GM18499 (cell line): ENCODE measurements at regions not wholly inside any gene's neighbourhood (a gene's known extent, or its start where the extent isn't known, plus 50 kb on each side); places are given as distances from the start of the nearest gene placed in this dataset.

Source experiments
- ATAC-seq: cut with Tn5 transposase; IDR thresholded peaks from one replicate; pipeline ENCODE4 v1.9.1; 2021; ENCODE audit warnings: moderate number of reproducible peaks; ENCODE audit not compliant: insufficient read depth, unreplicated experiment

DNA sequence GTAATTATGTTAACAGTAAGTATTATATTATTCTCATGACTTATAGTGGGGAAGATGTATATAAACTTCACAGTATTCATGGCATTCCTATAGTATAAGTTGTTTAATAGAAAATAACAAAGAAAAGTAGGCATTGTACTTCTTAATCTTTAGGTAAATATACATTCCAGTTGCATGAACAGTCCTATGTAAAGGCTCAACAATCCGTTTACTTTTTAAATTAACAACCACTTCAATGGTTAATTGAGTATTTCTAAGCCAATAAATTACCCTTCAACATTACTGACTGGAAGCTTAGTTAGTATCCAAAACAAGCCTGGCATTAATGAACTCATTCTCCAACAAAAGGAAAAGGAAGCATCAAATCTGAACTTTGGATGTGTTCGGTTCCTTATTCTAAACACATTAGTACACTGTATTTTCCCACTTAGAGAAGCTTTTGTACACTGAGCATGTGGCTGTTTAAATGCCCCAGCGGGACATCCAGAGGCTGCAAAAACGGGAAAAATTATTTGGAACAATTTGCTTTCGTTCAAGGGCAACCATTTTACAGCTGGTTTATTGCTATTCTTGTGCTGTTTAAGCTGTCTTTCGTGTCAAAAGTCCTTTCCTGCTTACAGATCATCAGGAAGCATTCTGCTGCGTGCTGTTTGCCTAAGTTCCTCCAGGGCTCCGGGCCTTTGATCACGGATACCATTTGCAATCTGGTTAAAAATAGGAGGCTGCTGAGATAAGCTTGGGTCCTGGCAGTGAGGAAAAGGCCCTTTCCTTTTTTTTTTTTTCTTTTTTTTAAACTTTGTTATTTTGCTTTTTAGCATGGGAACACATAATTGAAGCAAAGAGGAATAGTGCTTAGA is 460.3 kb downstream of the SPRY1 start:
- ATAC-seq = no peak

DNA sequence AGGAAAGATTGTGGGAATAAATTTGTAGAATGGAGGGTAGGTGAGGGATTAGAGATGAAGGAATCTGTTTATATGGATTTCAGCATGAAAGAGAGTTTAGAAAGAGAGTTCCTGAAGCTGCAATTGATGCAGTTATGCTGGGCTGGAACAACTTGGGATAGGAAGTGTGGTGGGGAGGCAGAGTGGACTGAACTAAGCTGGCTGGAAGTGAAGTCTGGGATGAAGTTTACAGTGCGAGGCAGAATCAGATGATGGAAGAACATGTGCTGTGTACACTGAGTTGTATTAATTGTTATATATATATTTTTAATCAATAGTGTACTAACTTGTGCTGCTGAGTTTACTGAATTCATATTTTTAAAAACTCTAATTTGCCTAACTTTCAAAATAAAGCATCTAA is 461.9 kb downstream of the SPRY1 start:
- no peak for ATAC-seq

DNA sequence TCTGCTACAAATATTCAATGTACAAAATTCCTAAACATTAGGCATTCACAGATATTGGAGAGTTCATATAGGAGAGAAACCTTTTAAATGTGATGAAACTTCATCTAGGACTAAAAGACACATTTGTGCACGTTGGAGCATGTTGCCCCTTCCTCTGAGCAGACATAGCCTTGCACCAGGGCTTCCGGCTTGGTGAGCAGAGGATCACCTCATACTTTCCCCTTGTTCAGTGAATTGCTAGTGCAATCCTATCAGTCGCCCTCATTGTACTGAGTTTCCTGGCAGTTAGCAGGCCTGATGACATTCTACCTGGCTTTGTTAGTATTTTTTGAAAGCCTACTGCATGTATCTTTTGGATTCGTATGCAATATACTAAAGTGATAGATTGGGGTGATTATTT is 466.2 kb downstream of the SPRY1 start:
- ATAC-seq = no peak

DNA sequence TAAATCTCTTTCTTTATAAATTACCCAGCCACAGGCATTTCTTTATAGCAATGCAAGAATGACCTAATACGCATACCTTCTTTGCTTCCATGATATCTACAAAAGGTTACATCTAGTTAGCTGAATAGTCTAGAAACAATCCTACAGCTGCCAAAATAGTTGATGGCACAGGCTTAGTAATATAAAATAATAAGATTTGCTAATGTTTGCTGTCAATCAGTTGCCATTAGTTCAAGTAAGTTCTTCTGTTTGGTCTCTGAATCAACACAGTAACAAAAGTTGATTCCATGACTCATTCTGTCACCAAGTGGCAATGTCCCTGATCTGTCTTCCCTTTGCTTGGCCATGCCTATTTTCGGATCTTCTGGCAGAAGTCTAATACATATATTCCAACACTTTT is 470.2 kb downstream of the SPRY1 start:
- no peak for ATAC-seq

DNA sequence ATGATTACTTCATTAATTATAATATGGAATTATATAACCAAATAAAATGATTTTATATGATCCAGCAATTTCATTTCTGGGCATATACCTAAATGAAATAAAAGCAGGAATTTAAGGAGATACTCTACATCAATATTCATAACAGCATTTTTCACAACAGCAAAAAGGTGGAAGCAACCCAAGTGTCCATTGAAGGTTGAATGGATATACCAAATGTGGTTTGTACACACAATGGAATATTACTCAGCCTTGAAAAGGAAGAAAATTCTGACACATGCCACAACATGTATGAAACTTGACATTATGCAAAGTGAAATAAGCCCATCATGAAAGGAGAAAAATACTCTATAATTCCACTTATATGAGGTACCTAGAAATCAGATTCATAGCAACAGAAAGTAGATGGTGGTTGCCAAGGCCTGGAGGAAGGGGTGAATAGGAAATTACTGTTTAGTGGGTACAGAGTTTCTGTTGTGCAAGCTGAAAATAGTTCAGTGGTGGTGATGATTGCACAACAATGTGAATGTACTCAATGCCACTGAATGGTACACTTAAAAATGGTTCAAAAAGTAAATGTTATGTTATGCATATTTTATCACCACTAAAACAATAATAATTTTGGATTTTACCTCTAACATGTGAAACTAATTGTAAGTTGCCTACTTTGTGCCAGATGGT is 471.5 kb downstream of the SPRY1 start:
- ATAC-seq = no peak

DNA sequence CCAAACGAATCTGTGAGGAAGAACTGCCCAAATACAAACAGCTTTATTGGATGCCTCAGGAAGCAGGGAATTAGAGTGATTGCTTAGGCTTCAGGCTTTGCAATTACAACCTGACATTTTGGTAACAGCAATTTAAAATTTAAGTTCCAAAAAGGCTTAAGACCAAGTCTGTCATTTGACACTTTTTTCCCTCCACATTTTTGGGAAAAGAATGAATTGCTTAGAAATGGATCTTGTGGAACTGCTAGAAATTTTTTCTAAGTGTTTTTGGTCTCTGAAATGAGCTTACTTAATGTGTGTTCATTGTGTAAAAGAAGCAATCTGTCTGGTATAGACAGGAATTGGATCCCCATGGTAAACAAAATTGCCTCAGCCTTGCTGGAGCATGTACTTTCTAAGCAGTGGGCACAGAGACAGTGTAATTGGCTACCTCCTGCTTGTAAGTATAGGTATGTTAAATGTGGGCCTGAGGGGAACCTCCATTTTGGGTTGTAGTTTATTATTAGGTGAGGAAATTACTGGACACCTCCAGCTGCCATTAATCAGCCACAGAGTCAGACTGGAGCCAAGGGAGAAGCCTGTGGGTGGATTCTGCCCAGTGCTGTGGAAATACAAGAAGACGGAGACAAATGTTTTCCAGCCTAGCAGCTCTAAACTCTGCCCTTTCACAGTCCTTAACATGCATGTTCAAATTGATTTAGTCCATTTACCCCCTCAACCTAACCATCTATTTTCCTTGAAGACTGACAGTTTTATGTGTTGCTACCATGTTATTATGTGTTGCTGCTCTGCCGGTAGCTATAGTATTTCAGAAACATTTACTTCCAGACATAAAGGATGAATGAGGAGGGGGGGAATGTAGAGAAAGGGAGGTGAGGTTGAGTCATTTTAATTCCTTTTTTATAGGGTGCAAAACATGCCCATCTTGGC is 473.0 kb downstream of the SPRY1 start:
- no peak for ATAC-seq

DNA sequence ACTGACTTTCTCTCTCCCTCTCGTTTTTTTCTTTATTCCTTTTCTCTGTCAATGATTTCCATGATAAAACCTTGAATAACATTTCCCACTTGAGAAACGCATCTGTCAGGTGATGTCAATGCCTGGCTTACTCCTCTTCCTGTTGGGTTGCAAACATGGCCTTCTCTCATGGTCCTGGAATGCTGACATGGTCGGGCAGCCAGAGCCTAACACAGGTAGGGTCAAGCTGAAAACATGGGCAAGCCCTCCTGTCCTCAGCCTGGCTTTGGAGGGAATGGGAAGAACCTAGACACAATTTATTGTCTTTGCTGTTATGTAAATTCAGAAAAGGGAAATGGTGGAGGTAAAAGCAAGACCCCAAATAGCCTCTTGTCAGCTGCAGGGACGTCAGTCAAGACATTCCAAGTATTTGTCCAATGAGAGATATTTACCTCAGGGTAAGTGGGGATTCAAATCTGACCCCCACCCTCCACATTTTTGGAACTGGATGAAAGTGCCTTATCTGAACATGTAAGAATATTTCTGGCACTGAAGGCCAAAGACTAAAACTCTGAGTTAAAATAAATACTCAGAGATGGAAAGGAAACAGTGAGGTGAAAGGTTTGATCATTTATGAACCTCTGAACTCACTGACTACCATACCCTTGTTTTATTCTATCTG is 473.8 kb downstream of the SPRY1 start:
- ATAC-seq = no peak

DNA sequence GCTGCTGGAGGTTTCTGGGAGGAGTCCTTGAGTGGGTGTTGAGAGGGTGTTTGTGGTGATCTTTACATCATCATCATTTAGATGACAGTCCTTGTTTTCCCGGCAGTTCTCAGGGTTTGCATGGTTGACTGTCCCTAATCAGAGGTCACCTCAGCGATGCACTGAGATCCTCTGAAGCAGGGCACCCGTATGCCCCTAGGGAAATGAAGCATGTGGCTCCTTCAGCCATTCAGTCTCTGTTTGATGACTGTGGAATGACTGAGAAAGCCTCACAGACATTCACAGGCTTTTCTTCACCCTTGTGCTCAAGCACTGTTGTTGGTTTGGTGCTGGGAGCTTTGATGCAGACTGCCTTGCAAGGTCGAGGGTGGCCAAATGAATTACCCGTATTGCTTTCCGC is 474.7 kb downstream of the SPRY1 start:
- no peak for ATAC-seq

DNA sequence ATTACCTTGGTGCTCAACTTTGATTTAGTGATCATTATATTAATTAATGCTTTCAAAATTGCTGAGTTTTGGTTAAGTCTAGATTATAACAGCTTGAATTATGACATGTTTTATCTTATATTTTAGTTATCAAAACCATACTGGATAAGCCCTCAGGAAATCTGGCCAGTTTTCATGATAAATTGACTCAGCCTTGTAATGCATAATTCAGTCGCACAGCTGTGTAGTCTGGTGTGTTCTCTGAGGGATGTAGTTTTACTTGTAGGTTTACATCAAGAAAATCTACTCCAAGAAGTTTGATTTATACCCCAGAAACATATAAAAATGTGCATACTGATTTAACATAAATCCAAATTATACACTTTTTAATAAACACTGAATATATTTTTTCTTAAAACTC is 477.5 kb downstream of the SPRY1 start:
- no peak for ATAC-seq

DNA sequence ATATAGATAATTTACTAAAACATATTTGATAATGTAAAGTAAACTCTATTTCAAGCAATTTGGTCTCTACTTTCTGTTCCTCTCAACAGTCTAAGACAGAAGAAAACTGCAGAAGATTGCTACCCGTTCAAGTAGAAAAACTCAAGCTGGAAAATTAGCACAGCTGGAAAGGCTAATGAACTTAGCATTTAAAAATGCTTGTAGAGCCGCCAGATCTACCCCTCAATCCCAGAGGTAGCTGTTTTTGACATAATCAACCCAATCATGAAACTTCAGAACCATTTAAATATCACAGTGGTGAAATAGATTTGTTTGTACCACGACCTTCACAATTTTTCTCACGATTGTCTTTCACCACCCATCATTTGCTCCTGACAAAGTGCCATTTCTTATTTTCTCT is 479.5 kb downstream of the SPRY1 start:
- no peak for ATAC-seq

DNA sequence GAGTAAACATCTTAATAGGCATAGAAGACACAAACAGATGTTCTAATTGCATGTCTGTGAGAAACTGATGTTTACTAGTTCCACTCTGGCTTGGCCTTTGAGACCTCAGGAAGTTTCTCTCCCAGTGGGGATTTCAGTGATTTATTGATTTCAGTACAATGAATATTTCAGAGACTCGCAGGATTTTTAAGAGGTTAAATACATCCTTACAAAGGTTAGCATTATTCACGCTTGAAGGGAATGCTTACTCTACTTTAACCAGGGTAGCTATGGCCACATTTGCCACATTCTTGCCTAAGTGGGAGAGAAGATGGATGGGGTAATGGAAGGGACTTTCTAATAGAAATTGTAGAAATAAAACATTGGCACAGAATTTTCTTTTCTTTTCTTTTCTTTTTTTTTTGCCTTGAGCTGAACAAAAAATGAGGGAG is 480.1 kb downstream of the SPRY1 start:
- ATAC-seq = no peak

DNA sequence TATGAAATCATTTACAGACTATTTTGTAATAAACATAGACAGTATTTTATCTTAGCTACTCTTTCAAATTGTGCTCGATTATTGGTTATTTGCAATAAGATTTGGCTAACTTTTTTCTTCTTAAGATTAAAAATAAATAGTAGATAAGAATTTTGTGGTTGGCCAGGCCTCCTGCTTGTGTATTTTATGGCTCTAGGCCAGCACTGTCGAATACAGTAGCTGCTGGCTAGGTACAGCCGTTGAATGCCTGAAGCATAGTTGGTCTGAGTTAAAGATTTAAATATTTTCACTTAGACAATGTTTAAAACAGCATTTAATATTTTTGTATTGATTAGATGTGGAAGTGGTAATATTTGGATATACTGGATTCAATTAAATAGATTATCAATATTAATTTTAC is 481.0 kb downstream of the SPRY1 start:
- ATAC-seq = no peak

DNA sequence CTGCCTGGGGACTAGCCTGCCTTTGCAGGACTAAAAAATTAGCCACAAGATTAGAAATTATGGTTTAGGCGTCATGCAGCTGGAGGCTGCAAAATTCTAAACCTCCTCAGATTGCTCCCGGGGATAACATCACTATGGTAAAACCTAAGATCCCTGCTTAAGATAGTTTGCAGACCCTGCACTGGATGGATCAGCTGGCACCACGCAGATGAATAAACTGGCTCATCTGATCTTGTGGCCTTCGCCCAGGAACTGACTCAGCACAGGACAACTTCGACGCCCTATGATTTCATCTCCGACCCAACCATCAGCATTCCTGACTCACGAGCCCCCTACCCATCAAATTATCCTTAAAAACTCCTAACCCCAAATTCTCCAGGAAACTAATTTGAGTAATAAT is 482.4 kb downstream of the SPRY1 start:
- ATAC-seq = no peak

DNA sequence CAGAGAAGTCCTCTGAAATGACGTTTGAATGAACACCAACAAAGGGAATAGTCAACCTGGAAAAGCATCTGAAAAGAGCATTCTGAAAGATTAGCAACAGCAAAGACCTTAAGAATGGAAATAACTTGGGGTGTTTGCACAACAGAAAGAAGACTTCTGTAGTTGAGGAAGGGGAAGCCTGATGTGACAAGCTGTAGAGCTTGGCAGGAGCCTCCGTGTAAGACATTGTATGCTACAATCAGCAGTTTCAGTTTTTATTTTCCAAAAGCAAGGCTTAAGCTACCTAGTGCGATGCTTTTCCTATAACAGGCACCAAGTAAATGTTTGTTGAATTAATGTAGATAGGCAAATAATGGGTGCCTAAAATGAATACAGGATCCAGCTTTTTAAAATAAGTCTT is 484.0 kb downstream of the SPRY1 start:
- ATAC-seq = no peak

DNA sequence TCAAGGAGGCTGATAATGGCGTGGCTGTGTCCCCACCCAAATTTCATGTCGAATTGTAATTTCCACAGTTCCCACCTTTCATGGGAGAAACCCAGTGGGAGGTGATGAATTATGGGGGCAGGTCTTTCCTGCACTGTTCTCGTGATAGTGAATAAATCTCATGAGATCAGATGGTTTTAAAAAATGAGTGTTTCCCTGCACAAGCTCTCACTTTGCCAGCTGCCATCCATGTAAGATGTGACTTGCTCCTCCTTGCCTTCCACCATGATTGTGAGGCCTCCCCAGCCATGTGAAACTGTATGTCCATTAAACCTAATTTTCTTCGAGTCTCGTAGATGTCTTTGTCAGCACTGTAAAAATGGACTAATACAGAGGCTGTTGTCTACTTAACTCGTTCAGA is 488.3 kb downstream of the SPRY1 start:
- no peak for ATAC-seq

DNA sequence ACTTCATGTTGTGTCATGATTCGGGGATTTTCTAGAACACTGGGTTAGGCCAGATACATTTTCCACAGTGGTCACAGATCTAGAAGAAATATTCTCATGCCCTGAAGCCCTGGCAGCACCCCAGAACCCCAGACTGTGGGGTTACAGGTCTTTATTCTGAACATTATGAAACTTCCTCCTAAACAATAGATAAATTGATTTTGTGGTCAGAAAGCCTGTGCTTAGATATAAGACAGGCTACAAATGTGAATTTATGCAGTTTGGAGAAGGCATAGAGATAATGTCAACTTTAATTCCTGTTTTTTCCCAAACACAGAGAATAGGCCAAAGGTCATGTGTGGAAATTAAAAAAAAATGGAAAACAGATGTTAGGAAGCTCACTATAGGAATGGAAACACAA is 492.9 kb downstream of the SPRY1 start:
- ATAC-seq = no peak

DNA sequence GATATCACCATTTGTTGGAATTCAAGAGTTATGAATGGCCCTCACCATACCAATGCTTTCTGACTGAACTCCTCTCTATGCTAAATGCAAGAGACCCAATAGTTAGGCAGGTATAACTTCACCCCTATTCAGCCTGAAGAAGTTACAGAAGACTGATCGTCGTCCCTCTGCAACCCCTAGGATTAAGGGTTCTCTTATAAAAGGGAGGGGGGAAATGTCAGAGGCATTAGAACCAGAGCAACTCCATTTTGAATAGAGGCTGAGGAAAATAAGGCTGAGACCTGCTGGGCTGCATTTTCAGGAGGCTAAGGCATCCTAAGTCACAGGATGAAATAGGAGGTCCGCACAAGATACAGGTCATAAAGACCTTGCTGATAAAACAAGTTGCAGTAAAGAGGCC is 494.3 kb downstream of the SPRY1 start:
- ATAC-seq = no peak

DNA sequence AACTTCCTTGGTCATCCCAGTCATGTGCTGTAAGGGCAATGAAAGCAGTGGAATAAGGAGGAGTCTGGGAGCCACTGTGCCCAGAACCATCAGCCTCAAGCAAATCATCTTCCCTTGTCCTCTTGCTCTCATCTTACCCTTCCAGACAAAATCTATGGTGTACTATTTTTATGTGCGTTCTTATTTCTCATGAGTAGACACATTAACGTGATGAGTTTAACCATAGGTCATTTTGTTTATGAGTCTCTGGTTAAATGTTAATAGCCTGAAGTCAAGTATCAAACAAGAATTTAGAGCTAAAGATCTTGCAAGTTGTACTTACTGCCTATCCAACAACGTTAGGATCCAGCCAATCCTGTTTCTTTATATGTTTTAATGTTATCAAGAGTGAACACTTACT is 495.3 kb downstream of the SPRY1 start:
- ATAC-seq = no peak

DNA sequence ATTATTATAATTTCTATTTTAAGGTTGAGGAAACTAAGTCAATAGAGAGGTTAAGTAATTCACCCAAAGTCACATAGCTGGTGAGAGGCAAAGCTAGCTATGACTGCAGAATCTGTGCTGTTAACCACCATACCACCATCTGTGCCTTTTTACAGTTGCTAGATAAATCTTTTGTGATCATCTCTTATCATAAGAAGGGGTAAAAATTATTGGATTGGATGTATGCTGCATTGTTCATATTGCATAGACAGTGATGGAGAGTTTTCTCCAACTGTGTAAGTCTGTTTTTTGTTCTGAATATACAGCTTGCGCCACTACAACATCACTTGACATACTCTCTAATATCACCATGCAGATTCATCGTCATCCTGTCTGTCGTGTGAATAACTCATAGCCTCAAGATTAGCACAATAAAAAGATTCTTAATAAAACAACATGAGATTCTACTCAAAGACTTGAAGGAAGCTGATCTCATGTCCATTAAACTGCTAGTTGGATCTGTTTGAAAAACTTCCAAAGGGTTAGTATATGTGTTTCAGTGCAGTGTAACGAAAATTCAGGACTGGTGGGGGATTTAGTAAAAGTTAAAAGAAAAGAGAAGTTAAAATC is 495.9 kb downstream of the SPRY1 start:
- ATAC-seq = no peak
